Subcutaneous abdominal adipose tissue (tissue), 5 donors: ENCODE measurements at regions not wholly inside any gene's neighbourhood (a gene's known extent, or its start where the extent isn't known, plus 50 kb on each side); places are given as distances from the start of the nearest gene placed in this dataset.

Experiments
- H3K27ac ChIP-seq: one replicate; pipeline ENCODE4 v1.7.0; 2013; ENCODE audit warnings: low read depth, mild to moderate bottlenecking, inconsistent platforms, low read length, moderate library complexity
- H3K27me3 ChIP-seq, 5 donors: one replicate each; pipeline ENCODE4 v1.7.0; 2013; ENCODE audit warnings: low read length in 5 of 5, inconsistent platforms in 1 of 5; ENCODE audit not compliant: control insufficient read depth in 5 of 5, insufficient read depth in 4 of 5
- H3K36me3 ChIP-seq, 5 donors: one replicate each; pipeline ENCODE4 v1.7.0; 2013; ENCODE audit warnings: low read length in 5 of 5; ENCODE audit not compliant: control insufficient read depth in 5 of 5, insufficient read depth in 5 of 5
- H3K4me1 ChIP-seq, 5 donors: one replicate each; pipeline ENCODE4 v1.7.0; 2013; ENCODE audit warnings: low read length in 5 of 5, mild to moderate bottlenecking in 3 of 5, moderate library complexity in 1 of 5; ENCODE audit not compliant: control insufficient read depth in 5 of 5, insufficient read depth in 5 of 5
- H3K4me3 ChIP-seq, 5 donors: one replicate each; pipeline ENCODE4 v1.7.0; 2013; ENCODE audit warnings: low read length in 5 of 5, low read depth in 1 of 5
- H3K9ac ChIP-seq, 5 donors: one replicate each; pipeline ENCODE4 v1.7.0; 2013; ENCODE audit warnings: low read length in 5 of 5, mild to moderate bottlenecking in 4 of 5, moderate library complexity in 3 of 5
- H3K9me3 ChIP-seq, 5 donors: one replicate each; pipeline ENCODE4 v1.7.0; 2013; ENCODE audit warnings: low read length in 5 of 5; ENCODE audit not compliant: control insufficient read depth in 5 of 5
- donor health status: healthy.
- donor health status: healthy.
- donor health status: healthy.
- donor health status: healthy.
- donor health status: healthy.

GRCh38 chr7:116083796-116084195 lies 53.2 kb upstream of the TFEC start:
- Histone ChIP-seq H3K27me3 (no peaks in the 10 kb centered on the region), H3K27ac (no peak overlapping the region), H3K4me3 (no peak overlapping the region), H3K9me3 (peaks cover 0 to 2% (median 0%) of the 10 kb centered on the region in 5 donors), H3K9ac (no peak overlapping the region), H3K36me3 (no peaks in the 10 kb centered on the region), H3K4me1 (peaks cover 0 to 10% (median 0%) of the 10 kb centered on the region in 5 donors)

GRCh38 chr7:116086547-116087045 lies 56.0 kb upstream of the TFEC start:
- Histone ChIP-seq H3K4me1 (peaks cover 0 to 4% (median 0%) of the 10 kb centered on the region in 5 donors), H3K27me3 (no peaks in the 10 kb centered on the region), H3K4me3 (no peak overlapping the region), H3K9me3 (no peaks in the 10 kb centered on the region), H3K9ac (no peak overlapping the region), H3K27ac (no peak overlapping the region), H3K36me3 (no peaks in the 10 kb centered on the region)

- Histone ChIP-seq H3K9ac (no peak overlapping the region), H3K4me1 (no peaks in the 10 kb centered on the region), H3K9me3 (no peaks in the 10 kb centered on the region), H3K36me3 (no peaks in the 10 kb centered on the region), H3K27ac (no peak overlapping the region), H3K27me3 (no peaks in the 10 kb centered on the region), H3K4me3 (no peak overlapping the region)
Observed at GRCh38 chr7:116087291-116087690, 56.7 kb upstream of the TFEC start.

DNA sequence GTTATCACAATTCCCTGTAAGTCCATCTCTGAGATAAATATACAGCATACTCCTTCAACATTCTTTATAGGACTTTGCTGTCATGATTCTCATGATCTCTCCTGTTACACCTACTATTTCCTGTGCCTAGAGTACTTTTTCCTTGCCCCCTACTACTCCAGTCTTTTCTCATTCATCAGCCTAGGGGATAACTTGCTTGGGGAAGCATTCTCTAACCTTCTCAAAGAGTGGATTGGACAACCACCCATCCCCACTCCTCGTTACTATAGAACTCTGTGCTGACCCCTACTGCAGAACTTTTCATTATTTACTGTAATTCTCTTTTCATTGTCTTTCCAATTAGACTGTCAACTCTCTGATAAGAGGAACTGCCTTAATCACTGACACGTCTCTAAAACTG lies 57.4 kb upstream of the TFEC start:
- no peaks in the 10 kb centered on the region for H3K27me3 ChIP-seq
- no peak overlapping the region for H3K4me3 ChIP-seq
- H3K9me3 ChIP-seq = no peaks in the 10 kb centered on the region

GRCh38 chr7:116089293-116089692 lies 58.7 kb upstream of the TFEC start:
- no peaks in the 10 kb centered on the region for H3K4me1 ChIP-seq
- no peak overlapping the region for H3K9ac ChIP-seq
- no peaks in the 10 kb centered on the region for H3K9me3 ChIP-seq
- no peaks in the 10 kb centered on the region for H3K36me3 ChIP-seq
- no peak overlapping the region for H3K4me3 ChIP-seq
- no peak overlapping the region for H3K27ac ChIP-seq
- no peaks in the 10 kb centered on the region for H3K27me3 ChIP-seq

More for the DNA sequence above, 57.4 kb upstream of the TFEC start:
- Histone ChIP-seq H3K9ac (no peak overlapping the region), H3K36me3 (no peaks in the 10 kb centered on the region), H3K27ac (no peak overlapping the region), H3K4me1 (no peaks in the 10 kb centered on the region)

DNA sequence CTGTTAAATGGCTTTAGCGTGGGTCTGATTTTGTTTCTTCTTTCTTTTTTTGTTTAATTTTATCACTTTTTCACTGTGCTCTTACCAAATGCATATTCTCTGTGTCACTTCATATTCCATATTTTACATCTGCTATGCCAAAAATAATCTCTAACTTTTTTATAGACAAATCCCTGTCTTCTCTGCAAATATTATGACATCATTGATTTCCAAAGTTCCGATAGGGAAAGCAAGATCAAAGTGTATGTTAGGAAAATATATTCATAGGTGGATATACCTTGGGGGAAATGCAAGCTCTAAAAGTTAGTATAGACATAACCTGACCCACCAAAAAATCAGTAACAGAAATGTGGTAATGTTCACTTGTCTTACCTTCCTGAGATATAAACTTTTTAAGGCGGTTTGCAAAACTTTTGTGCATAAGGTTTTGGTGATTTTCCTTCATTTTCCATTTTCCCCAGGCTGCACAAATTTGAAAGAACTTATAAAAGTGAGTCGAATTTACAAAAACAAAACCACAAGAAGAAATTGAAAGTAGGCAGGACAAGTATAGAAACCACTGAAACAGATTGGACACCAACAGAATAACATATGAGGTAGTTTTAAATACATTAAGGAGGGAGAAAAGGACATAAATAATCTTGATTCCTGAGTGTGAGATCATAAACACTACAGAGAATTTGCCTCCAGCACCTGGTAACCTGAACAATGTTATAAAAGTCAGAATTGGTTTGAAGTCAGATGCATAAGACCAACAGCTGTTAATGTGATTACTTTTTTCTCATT lies 63.1 kb upstream of the TFEC start:
- H3K27ac ChIP-seq = no peak overlapping the region
- no peaks in the 10 kb centered on the region for H3K27me3 ChIP-seq
- no peaks in the 10 kb centered on the region for H3K9me3 ChIP-seq
- no peaks in the 10 kb centered on the region for H3K36me3 ChIP-seq
- H3K9ac ChIP-seq = no peak overlapping the region
- H3K4me1 ChIP-seq = no peaks in the 10 kb centered on the region
- H3K4me3 ChIP-seq = no peak overlapping the region

GRCh38 chr7:116095396-116095795 lies 64.8 kb upstream of the TFEC start:
- H3K4me3 ChIP-seq = no peak overlapping the region

DNA sequence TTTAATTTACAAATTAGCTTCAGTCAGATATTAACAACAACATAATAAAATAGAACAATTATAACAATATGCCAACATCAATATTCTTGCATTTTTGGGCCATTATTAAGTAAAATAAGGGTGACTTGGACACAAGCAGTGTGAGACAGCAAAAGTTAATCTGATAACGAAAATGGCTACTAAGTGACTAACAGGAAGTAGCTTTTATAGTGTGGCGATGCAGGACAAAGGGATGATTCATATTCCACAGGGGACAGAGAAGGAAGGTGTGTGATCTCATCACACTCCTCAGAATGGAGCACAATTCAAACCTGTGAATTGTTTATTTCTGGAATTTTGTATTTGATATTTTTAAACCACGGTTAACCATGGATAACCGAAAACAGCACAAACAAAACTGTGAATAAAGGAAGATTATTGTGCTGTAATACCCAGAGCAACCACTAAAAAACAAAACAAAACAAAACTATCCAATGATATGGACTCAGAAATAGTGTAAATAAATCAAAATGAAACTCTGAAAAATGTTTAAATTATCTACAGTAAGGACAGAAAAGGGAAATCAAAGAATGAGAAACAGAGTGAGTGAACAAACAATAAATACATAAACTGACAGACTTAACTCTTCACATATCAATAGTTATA lies 66.9 kb upstream of the TFEC start:
- Histone ChIP-seq H3K9ac (no peak overlapping the region), H3K27me3 (no peaks in the 10 kb centered on the region), H3K4me1 (no peaks in the 10 kb centered on the region), H3K4me3 (no peak overlapping the region), H3K9me3 (no peaks in the 10 kb centered on the region), H3K36me3 (no peaks in the 10 kb centered on the region), H3K27ac (no peak overlapping the region)

More at GRCh38 chr7:116095396-116095795, 64.8 kb upstream of the TFEC start:
- Histone ChIP-seq H3K4me1 (no peaks in the 10 kb centered on the region), H3K9ac (no peak overlapping the region), H3K36me3 (no peaks in the 10 kb centered on the region), H3K9me3 (no peaks in the 10 kb centered on the region), H3K27me3 (no peaks in the 10 kb centered on the region), H3K27ac (no peak overlapping the region)

DNA sequence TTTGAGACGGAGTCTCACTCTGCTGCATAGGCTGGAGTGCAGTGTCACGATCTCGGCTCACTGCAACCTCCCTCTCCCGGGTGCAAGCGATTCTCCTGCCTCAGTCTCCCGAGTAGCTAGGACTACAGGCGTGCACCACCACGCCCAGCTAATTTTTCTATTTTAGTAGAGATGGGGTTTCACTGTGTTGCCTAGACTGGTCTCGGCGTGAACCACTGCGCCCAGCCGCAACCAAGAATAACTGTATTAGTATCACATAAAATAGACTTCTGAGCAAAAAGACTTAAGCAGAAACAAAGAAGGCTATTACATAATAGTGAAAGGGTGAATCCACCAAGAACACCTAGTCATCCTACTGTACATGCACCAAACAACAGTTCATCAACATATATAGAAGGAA lies 67.6 kb upstream of the TFEC start:
- no peaks in the 10 kb centered on the region for H3K36me3 ChIP-seq
- H3K27ac ChIP-seq = no peak overlapping the region
- H3K4me1 ChIP-seq = no peaks in the 10 kb centered on the region
- no peak overlapping the region for H3K9ac ChIP-seq
- no peaks in the 10 kb centered on the region for H3K9me3 ChIP-seq
- no peak overlapping the region for H3K4me3 ChIP-seq
- no peaks in the 10 kb centered on the region for H3K27me3 ChIP-seq

DNA sequence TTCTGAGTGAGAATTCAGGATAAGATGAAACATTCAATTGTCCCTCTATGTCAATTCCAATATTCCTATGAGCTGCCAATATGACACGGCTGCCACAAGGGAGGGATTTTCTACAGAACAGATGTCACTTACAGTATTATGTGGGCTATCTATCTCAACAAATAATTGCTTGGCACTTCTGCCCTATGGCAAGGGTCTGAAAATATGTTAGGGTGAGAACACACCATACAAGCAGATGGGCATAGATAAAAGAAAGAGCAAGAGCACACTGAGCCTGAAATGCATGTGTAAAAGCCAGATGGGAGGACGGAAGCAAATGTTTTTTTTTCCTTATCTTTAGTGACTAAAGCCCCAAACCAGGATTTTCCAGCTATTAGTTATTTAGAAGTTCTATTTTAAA lies 70.1 kb upstream of the TFEC start:
- Histone ChIP-seq H3K9me3 (no peaks in the 10 kb centered on the region), H3K4me3 (no peak overlapping the region), H3K36me3 (no peaks in the 10 kb centered on the region), H3K9ac (no peak overlapping the region), H3K27me3 (no peaks in the 10 kb centered on the region), H3K27ac (no peak overlapping the region), H3K4me1 (no peaks in the 10 kb centered on the region)
